BLaER1 (cell line): ENCODE measurements at regions not wholly inside any gene's neighbourhood (a gene's known extent, or its start where the extent isn't known, plus 50 kb on each side); places are given as distances from the start of the nearest gene placed in this dataset.

Experiments
- H3K27ac ChIP-seq: shearing (Covaris generic); formaldehyde crosslinking; 2 replicates; pipeline ENCODE4 v1.8.1; 2022
- H3K27me3 ChIP-seq: shearing (Covaris generic); formaldehyde crosslinking; 2 replicates; pipeline ENCODE4 v1.8.1; 2022
- H3K36me3 ChIP-seq: shearing (Covaris generic); formaldehyde crosslinking; 2 replicates; pipeline ENCODE4 v1.8.1; 2022
- H3K4me1 ChIP-seq: shearing (Covaris generic); formaldehyde crosslinking; 2 replicates; pipeline ENCODE4 v1.8.1; 2022
- H3K4me2 ChIP-seq: shearing (Covaris generic); formaldehyde crosslinking; 2 replicates; pipeline ENCODE4 v1.8.1; 2022
- H3K4me3 ChIP-seq: shearing (Covaris generic); formaldehyde crosslinking; 2 replicates; pipeline ENCODE4 v1.8.1; 2022
- H3K9ac ChIP-seq: shearing (Covaris generic); formaldehyde crosslinking; 2 replicates; pipeline ENCODE4 v1.8.1; 2022
- H3K9me3 ChIP-seq: shearing (Covaris generic); formaldehyde crosslinking; 2 replicates; pipeline ENCODE4 v1.8.1; 2022
- H4K20me1 ChIP-seq: shearing (Covaris generic); formaldehyde crosslinking; 2 replicates; pipeline ENCODE4 v1.8.1; 2022
- Cebpa-rat ChIP-seq: shearing (Covaris generic); IDR thresholded peaks from 2 replicates; pipeline ENCODE4 v1.8.1; 2022

DNA sequence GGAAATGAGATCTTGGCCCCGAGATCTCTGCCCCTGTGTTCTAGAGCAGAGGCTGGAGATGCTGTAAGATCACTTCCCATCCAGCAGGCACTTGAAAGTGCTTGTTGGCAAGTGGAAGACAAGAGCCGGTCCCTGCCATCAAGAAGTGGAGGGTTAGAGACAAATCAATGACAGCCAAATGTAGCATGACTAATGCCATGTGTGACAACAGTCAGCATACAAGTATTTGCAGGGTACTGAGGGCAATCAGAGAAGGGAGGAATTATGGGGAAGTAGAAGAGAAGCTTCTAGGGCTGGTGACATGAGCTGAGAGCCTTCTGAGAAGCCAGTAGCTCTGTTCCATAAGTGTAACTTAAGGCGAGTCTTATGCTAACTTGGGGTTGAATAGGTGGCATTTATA, 58.6 kb downstream of the TMEM17 start:
- Histone ChIP-seq H3K36me3 (no peaks in the 10 kb centered on the region), H3K27me3 (no peaks in the 10 kb centered on the region), H3K27ac (no peak overlapping the region), H3K9me3 (no peaks in the 10 kb centered on the region), H3K9ac (no peak overlapping the region), H4K20me1 (no peaks in the 10 kb centered on the region), H3K4me3 (no peak overlapping the region), H3K4me2 (no peak overlapping the region), H3K4me1 (no peaks in the 10 kb centered on the region)
- no peak for TF ChIP-seq Cebpa-rat

DNA sequence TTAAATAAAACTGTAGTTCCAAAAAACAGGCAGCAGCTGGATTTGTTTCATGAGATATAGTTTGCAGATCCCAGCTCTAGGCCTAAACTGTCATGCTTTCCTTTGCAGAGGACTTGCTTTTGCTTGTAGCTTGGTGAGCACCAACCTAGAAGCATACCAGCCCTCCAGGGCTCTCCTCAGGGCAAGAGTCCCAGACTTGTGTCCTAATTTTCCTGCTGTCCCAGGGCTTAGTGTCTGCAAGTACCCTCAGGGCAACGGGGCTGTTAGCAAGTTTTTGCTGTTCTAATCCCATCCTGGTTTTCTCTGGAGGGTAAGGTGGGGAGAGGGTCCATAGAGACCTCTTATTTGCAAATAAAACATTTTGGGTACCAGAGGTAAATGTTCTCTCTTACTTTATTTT, 59.5 kb downstream of the TMEM17 start:
- TF ChIP-seq Cebpa-rat = no peak
- Histone ChIP-seq H3K27ac (no peak overlapping the region), H3K9me3 (no peaks in the 10 kb centered on the region), H3K4me2 (no peak overlapping the region), H3K4me3 (no peak overlapping the region), H3K27me3 (no peaks in the 10 kb centered on the region), H3K4me1 (no peaks in the 10 kb centered on the region), H4K20me1 (no peaks in the 10 kb centered on the region), H3K36me3 (no peaks in the 10 kb centered on the region), H3K9ac (no peak overlapping the region)

- Histone ChIP-seq H3K36me3 (no peaks in the 10 kb centered on the region), H3K4me2 (no peak overlapping the region), H3K9ac (no peak overlapping the region), H4K20me1 (no peaks in the 10 kb centered on the region), H3K27me3 (no peaks in the 10 kb centered on the region), H3K9me3 (no peaks in the 10 kb centered on the region), H3K27ac (no peak overlapping the region), H3K4me3 (no peak overlapping the region), H3K4me1 (no peaks in the 10 kb centered on the region)
- TF ChIP-seq Cebpa-rat = no peak
Observed at GRCh38 chr2:62443886-62444285, 62.1 kb downstream of the TMEM17 start.

GRCh38 chr2:62443471-62443870, 62.5 kb downstream of the TMEM17 start:
- no peak overlapping the region for H3K4me3 ChIP-seq
- no peak overlapping the region for H3K9ac ChIP-seq
- no peak for TF ChIP-seq Cebpa-rat

GRCh38 chr2:62441824-62442223, 64.2 kb downstream of the TMEM17 start:
- no peak for TF ChIP-seq Cebpa-rat
- Histone ChIP-seq H3K9me3 (no peaks in the 10 kb centered on the region), H3K4me3 (no peak overlapping the region), H3K36me3 (no peaks in the 10 kb centered on the region), H4K20me1 (no peaks in the 10 kb centered on the region), H3K4me2 (no peak overlapping the region), H3K27ac (no peak overlapping the region), H3K9ac (no peak overlapping the region), H3K27me3 (no peaks in the 10 kb centered on the region), H3K4me1 (no peaks in the 10 kb centered on the region)

More at GRCh38 chr2:62443471-62443870, 62.5 kb downstream of the TMEM17 start:
- H3K4me1 ChIP-seq = no peaks in the 10 kb centered on the region
- H3K27ac ChIP-seq = no peak overlapping the region
- no peaks in the 10 kb centered on the region for H3K27me3 ChIP-seq
- H3K4me2 ChIP-seq = no peak overlapping the region
- H4K20me1 ChIP-seq = no peaks in the 10 kb centered on the region
- H3K36me3 ChIP-seq = no peaks in the 10 kb centered on the region
- H3K9me3 ChIP-seq = no peaks in the 10 kb centered on the region

DNA sequence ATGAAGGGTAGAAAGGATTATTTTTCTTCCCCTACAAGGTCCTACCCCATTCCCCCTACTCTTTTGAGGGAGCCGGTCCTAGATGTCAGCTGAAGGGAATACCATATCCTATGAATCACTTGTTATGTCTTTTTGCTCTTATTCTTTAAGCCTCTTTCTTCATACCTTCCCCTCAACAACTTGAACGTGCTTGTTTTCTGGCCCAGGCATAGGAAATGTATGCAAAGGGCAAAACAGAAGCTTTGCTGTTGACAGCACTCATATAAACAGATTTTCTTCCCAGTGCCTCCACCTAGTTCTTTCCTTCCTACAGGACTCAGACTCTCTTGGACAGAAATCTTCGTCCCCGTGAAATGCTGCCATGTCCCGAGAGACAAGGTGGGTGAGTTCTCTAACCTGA, 64.6 kb downstream of the TMEM17 start:
- H3K27ac ChIP-seq = no peak overlapping the region
- no peaks in the 10 kb centered on the region for H3K4me1 ChIP-seq
- no peaks in the 10 kb centered on the region for H3K27me3 ChIP-seq
- no peak overlapping the region for H3K4me2 ChIP-seq
- no peaks in the 10 kb centered on the region for H4K20me1 ChIP-seq
- H3K9me3 ChIP-seq = no peaks in the 10 kb centered on the region
- no peak overlapping the region for H3K9ac ChIP-seq
- H3K36me3 ChIP-seq = no peaks in the 10 kb centered on the region
- TF ChIP-seq Cebpa-rat = no peak
- no peak overlapping the region for H3K4me3 ChIP-seq

GRCh38 chr2:62440281-62440946, 65.6 kb downstream of the TMEM17 start:
- no peaks in the 10 kb centered on the region for H3K27me3 ChIP-seq

DNA sequence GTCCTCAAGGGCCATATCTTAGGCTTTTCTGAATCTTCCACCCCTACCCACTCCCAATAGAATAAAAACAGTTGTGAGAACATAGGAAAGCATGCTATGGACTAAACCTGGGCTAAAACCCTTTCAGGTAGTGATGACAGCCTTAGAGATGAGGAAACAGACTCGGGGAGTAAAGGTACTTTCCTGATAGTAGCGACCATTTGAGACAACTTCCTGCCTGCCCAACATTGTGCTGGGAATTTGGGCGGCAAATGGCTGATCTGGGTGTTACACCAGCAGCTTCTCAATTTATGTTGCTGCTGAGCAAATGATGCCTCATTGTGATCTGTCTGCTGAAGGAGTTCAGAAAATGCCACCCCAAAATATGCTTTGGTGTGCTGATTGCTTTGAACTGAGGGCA, 66.6 kb downstream of the TMEM17 start:
- Histone ChIP-seq H4K20me1 (no peaks in the 10 kb centered on the region), H3K4me1 (peaks cover 12% of the 10 kb centered on the region), H3K4me2 (no peak overlapping the region), H3K9ac (no peak overlapping the region), H3K4me3 (no peak overlapping the region), H3K36me3 (no peaks in the 10 kb centered on the region), H3K9me3 (no peaks in the 10 kb centered on the region), H3K27ac (no peak overlapping the region), H3K27me3 (no peaks in the 10 kb centered on the region)
- no peak for TF ChIP-seq Cebpa-rat

More at GRCh38 chr2:62440281-62440946, 65.6 kb downstream of the TMEM17 start:
- H3K9ac ChIP-seq = no peak overlapping the region
- no peaks in the 10 kb centered on the region for H3K9me3 ChIP-seq
- H3K4me1 ChIP-seq = peaks cover 10% of the 10 kb centered on the region
- H3K4me3 ChIP-seq = no peak overlapping the region
- H3K27ac ChIP-seq = no peak overlapping the region
- no peaks in the 10 kb centered on the region for H4K20me1 ChIP-seq
- no peak for TF ChIP-seq Cebpa-rat
- H3K36me3 ChIP-seq = no peaks in the 10 kb centered on the region
- no peak overlapping the region for H3K4me2 ChIP-seq

DNA sequence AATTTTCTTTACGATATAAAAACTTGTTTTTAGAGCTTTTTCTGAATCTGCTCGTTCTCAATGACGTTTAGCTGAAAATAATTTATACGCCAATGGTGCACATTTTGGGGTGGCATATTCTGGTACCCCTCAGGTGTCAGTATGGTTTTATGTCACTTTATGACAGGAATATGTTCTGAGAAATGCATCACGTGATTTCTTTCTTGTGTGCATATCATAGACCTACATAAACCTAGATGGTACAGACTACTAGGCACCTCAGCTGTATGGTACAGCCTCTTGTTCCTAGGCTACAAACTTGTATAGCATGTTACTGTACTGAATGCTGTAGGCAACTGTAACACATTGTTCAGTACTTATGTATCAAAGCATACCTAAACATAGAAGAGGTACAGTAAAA, 68.2 kb downstream of the TMEM17 start:
- Histone ChIP-seq H3K4me3 (no peak overlapping the region), H3K27me3 (no peaks in the 10 kb centered on the region), H3K9ac (no peak overlapping the region), H3K4me2 (no peak overlapping the region), H3K9me3 (no peaks in the 10 kb centered on the region), H3K36me3 (no peaks in the 10 kb centered on the region), H4K20me1 (no peaks in the 10 kb centered on the region), H3K4me1 (peaks cover 12% of the 10 kb centered on the region), H3K27ac (no peak overlapping the region)
- no peak for TF ChIP-seq Cebpa-rat

DNA sequence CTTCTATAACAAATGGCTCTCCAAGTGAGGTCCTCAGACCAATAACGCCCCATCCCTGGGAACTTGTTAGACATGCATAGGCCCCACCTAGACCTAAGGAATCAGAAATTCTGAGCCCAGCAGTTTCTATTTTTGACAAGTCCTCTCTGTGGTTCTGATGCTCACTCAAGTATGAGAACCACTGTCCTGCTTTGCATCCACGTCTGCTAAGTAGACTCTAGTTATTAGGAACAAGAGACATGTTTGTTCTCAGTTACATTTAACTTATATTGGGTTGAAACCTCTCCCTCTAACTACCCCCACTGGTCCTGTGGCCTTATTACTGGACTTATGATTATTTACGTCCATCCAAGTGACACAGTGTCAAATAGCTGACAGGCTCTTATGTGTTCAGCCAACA, 70.3 kb downstream of the TMEM17 start:
- Histone ChIP-seq H3K4me1 (peaks cover 12% of the 10 kb centered on the region), H3K9ac (no peak overlapping the region), H4K20me1 (no peaks in the 10 kb centered on the region), H3K9me3 (no peaks in the 10 kb centered on the region), H3K27me3 (no peaks in the 10 kb centered on the region), H3K4me3 (no peak overlapping the region), H3K27ac (no peak overlapping the region), H3K4me2 (peak overlapping the region; percentile 38), H3K36me3 (no peaks in the 10 kb centered on the region)
- TF ChIP-seq Cebpa-rat = no peak

- H3K36me3 ChIP-seq = no peaks in the 10 kb centered on the region
- H3K4me3 ChIP-seq = no peak overlapping the region
- TF ChIP-seq Cebpa-rat = no peak
- peaks cover 12% of the 10 kb centered on the region for H3K4me1 ChIP-seq
- H3K9me3 ChIP-seq = peaks cover 3% of the 10 kb centered on the region; the same call in 1 of the 2 replicates
- H3K27ac ChIP-seq = no peak overlapping the region
- no peaks in the 10 kb centered on the region for H4K20me1 ChIP-seq
- no peak overlapping the region for H3K9ac ChIP-seq
- no peaks in the 10 kb centered on the region for H3K27me3 ChIP-seq
- H3K4me2 ChIP-seq = no peak overlapping the region
Observed at GRCh38 chr2:62432407-62432806, 73.6 kb downstream of the TMEM17 start.
